ENCODE measurements at regions not wholly inside any gene's neighbourhood (a gene's known extent, or its start where the extent isn't known, plus 50 kb on each side); places are given as distances from the start of the nearest gene placed in this dataset.
"Not testable (repeated sequence)": the region's sequence is repeated elsewhere in the genome, so short reads cannot be mapped to it uniquely, and the experiment has no call there.

DNA sequence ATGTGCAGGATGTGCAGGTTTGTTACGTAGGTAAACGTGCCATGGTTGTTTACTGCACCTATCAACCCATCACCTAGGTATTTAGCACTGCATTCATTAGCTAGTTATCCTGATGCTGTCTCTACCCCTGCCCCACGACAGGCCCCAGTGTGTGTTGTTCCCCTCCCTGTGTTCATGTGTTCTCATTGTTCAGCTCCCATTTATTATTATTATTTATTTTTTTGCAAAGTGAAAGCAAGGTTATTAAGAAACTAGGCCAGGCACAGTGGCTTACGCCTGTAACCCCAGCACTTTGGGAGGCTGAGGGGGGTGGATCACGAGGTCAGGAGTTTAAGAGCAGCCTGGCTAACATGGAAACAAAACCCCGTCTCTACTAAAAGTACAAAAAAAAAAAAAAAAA lies 108.2 kb upstream of the FOXA2 start:
- not testable (repeated sequence) for TF ChIP-seq CTCF (IDR thresholded peaks at IDR 0.05; ENCODE audit: low read depth, low read length); EZH2phosphoT487 (IDR thresholded peaks at IDR 0.05; ENCODE audit: low read depth)

All from OCI-LY3 (cell line).